ENCODE measurements at regions not wholly inside any gene's neighbourhood (a gene's known extent, or its start where the extent isn't known, plus 50 kb on each side); places are given as distances from the start of the nearest gene placed in this dataset.

GRCh38 chrX:7617994-7618393, 225.0 kb upstream of the VCX start:
- H3K36me3 ChIP-seq (ENCODE audit: control insufficient read depth in 2 of 2, extremely low read depth in 1 of 2, insufficient read depth in 2 of 2, low read length in 2 of 2) = no peaks in the 10 kb centered on the region
- no peaks in the 10 kb centered on the region for H3K9me1 ChIP-seq (replicated peaks; ENCODE audit: control insufficient read depth, extremely low read depth, insufficient read depth, low read length)
- H3K27me3 ChIP-seq (ENCODE audit: control insufficient read depth in 2 of 2, insufficient read depth in 2 of 2, low read length in 2 of 2) = no peaks in the 10 kb centered on the region
- H3K4me2 ChIP-seq (ENCODE audit: insufficient read depth, low read length) = no peak overlapping the region
- TF ChIP-seq POLR2AphosphoS5 (IDR thresholded peaks at IDR 0.05; ENCODE audit: insufficient read depth, low read depth, low read length) (no peak), EZH2 (IDR thresholded peaks at IDR 0.05; ENCODE audit: borderline replicate concordance, low read depth, low read length, severe bottlenecking) (no peak), MAX (IDR thresholded peaks at IDR 0.05; ENCODE audit: insufficient read depth, insufficient read length) (no peak), FOS (IDR thresholded peaks at IDR 0.05; ENCODE audit: borderline replicate concordance, insufficient read depth, low read length) (no peak), JUN (IDR thresholded peaks at IDR 0.05; ENCODE audit: borderline replicate concordance, insufficient read depth, insufficient read length, low read depth) (no peak), POLR2A (IDR thresholded peaks at IDR 0.05; ENCODE audit: low read depth, low read length) (no peak), GATA2 (IDR thresholded peaks at IDR 0.05; ENCODE audit: insufficient read depth, insufficient read length, low read depth, low read length) (no peak), CTCF (IDR thresholded peaks at IDR 0.05; ENCODE audit: extremely low read depth in 1 of 2, insufficient read depth in 1 of 2, low read depth in 1 of 2, low read length in 2 of 2) (no peak), MYC (IDR thresholded peaks at IDR 0.05; ENCODE audit: low read depth, low read length) (no peak)
- dilution Hi-C loops (cut with MboI; ENCODE audit: extremely low pct_ligation_motif_present, low sequenced_read_pairs) = no loop called here
- BruUV-seq (replicated peaks) = no TSS peak
- H2AFZ ChIP-seq (ENCODE audit: low read depth, low read length) = no peak overlapping the region
- no peak overlapping the region for H3K9ac ChIP-seq (replicated peaks; ENCODE audit: extremely low read depth, insufficient read depth, low read length)
- ChIA-PET POLR2A (no interaction called here), CTCF (no interaction called here)
- H3K79me2 ChIP-seq (ENCODE audit: control insufficient read depth, insufficient read depth, low read length) = no peaks in the 10 kb centered on the region
- H3K4me1 ChIP-seq (ENCODE audit: control insufficient read depth, extremely low read depth, insufficient read depth, low read length) = no peaks in the 10 kb centered on the region
- no peak overlapping the region for H3K4me3 ChIP-seq (replicated peaks in 1 of 3; ENCODE audit: insufficient read depth in 1 of 3, low read depth in 1 of 3, low read length in 3 of 3)
- intact Hi-C loops (cut with micrococcal nuclease) = no loop called here
- DNase-seq (ENCODE audit: low read depth, low spot score) = no peak
- H4K20me1 ChIP-seq (replicated peaks; ENCODE audit: control insufficient read depth, extremely low read depth, insufficient read depth, low read length) = no peaks in the 10 kb centered on the region
- no peak for FAIRE-seq
- no peaks in the 10 kb centered on the region for H3K9me3 ChIP-seq (replicated peaks; ENCODE audit: control insufficient read depth, insufficient read depth, low read length)
- H3K27ac ChIP-seq (ENCODE audit: insufficient read depth, low read depth, low read length) = no peak overlapping the region
